HG02884 (cell line): ENCODE measurements at regions not wholly inside any gene's neighbourhood (a gene's known extent, or its start where the extent isn't known, plus 50 kb on each side); places are given as distances from the start of the nearest gene placed in this dataset.
"Not testable (repeated sequence)": the region's sequence is repeated elsewhere in the genome, so short reads cannot be mapped to it uniquely, and the experiment has no call there.

Experiments used
- ATAC-seq: cut with Tn5 transposase; IDR thresholded peaks from one replicate; pipeline ENCODE4 v1.9.1; 2021; ENCODE audit warnings: mild to moderate bottlenecking, moderate library complexity; ENCODE audit not compliant: unreplicated experiment

DNA sequence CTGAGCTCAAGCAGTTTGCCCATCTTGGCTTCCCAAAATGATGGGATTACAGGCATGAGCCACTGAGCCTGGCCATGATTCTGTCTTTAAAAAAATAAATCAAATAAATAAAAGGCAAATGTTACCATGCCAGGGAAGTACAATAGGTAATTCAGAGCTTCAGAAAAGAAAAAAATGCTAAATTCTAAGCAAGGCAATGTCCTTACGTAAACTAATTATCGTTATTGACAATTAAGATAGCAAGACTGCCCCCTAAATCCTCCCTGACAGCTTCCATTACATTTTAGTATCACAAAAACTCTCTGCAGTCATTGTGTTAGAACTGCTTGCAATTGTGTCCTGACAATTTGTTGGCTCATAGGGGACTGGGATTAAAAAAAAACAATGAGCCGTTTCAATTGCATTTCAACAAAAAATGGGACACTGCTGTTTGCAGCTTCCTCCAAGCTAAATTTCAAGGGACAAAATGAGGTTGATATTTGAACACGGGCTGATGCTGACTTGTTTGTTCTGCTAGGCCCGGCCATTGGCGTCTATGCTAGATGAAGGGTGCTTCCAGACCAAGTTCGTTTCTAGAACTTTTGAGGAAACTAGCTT lies 88.9 kb downstream of the MOGAT1 start:
- ATAC-seq: no peak

DNA sequence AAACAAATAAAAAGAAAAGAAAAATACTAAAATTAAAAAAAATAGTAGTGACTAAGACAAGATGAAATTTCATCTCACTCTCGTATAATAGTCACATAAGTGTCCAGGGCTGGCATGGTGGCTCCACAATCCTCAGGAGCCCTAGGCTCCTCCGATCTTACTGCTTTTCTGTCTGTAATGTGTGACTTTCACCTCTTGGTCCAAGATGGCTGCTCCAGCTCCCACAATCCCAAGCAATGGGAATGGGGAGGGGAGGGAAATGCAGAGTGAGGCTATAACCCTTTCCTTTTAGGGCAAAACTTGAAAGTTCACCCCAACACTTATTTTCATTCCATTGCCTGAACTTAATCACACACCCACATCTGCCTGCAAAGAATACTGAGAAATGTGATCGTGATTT lies 90.4 kb downstream of the MOGAT1 start:
- no peak for ATAC-seq

DNA sequence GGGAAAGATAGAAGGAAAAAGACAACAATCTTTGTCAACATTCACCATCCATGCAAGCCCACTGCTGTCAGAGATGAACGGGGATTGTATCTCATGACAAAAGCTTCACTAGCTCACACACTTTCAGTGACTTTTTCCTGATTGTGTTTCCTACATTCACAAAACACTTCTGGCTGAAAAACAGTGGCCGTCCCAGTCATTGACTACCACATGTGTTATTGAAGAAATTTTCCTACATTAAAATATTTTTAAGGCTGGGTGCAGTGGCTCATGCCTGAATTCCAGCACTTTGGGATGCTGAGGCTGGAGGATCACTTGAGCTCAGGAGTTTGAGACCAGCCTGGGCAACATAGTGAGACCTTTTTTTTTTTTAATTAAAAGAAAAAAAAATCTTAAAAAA lies 90.9 kb downstream of the MOGAT1 start:
- ATAC-seq: no peak

DNA sequence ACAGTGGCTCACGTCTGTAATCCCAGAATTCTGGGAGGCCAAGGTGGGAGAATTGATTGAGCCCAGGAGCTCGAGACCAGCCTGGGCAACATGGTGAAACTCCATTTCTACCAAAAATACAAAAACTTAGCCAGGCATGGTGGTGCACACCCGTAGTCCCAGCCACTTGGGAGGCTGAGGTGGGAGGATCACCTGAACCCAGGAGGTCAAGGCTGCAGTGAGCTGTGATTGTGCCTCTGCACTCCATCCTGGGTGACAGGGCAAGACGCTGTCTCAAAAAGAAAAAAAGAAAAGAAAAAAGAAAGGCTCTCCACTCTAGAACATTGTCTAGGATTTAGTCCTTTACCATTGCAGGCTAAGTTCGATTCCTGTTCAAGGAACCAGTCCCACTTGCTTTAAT lies 94.4 kb downstream of the MOGAT1 start:
- not testable (repeated sequence) for ATAC-seq

DNA sequence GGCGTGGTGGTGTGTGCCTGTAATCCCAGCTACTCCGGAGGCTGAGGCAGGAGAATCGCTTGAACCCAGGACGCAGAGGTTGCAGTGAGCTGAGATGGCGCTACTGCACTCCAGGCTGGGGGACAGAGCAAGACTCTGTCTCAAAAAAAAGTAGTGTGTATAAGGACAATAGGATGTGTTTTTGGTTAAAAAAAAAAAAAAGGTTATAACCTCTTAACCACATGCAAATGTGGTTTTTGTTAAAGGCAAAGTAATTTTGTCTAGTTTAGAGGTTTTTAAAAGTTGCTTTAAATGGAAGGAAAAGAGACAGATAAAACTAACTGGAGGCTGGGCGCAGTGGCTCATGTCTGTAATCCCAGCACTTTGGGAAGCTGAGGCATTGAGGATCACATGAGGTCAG lies 92.8 kb upstream of the ACSL3 start:
- not testable (repeated sequence) for ATAC-seq

DNA sequence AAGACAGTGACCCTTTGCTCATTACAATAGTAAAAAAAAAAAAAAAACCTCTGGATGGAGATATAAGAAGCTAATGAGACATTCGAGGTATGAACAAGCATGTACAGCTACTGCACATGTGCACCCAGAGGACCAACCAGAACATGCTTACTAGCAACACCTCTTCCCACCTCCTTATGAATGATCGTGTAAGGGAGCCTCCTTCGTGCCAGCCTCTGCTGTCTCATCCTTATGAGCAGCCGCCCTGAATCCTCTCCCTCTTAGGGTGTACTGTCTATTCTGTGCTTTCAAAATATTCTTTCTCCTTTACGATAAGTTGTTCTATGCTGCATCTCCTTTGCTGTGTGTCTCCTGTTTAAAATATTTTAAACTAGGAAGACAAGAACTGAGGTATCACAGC lies 91.4 kb upstream of the ACSL3 start:
- ATAC-seq: no peak

DNA sequence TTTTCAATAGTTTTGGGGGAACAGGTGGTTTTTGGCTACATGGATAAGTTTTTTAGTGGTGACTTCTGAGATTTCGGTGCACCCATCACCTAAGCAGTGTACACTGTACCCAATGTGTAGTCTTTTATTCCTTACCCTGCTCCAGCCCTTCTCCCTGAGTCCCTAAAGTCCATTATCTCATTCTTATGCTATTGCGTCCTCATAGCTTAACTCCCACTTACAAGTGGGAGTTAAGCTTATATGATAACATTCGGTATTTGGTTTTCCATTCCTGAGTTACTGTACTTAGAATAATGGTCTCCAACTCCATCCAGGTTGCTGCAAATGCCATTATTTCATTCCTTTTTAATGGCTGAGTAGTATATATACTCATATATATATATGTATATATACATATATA lies 90.9 kb upstream of the ACSL3 start:
- no peak for ATAC-seq

DNA sequence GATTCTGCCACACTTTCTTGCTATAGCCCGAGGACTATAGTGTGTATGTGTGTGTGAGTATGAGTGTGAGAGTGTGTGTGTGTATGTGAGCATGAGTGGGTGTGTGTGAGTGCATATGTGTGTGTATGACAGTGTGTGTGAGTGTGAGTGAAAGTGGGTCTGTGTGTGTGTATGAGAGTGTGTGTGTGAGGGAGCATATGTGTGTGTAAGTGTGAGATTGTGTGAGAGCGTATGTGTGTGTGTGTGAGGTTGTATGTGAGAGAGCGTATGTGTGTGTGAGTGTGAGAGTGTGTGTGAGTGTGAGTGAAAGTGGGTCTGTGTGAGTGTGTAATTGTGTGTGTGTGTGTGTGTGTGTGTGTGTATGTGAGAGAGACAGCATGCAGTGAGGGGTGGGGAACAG lies 89.0 kb upstream of the ACSL3 start:
- ATAC-seq: no peak

DNA sequence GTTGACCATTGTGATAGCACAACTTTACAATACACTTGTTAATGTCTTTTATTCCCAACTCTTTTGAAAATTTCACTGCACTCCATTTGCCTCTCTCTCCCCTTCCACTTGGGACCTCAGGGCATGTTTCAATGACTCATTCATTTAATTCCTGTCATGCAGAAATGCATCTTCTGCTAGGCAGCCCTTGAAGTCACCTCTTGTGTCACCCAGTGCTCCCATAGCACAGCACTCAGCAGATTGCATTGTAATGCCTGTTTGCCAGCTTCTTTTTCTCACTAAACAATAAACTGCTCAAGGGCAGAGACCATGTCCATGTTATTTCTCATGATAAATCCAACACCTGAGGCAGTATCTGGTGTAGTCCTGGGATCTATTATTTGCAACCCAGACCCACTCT lies 85.9 kb upstream of the ACSL3 start:
- ATAC-seq: no peak

DNA sequence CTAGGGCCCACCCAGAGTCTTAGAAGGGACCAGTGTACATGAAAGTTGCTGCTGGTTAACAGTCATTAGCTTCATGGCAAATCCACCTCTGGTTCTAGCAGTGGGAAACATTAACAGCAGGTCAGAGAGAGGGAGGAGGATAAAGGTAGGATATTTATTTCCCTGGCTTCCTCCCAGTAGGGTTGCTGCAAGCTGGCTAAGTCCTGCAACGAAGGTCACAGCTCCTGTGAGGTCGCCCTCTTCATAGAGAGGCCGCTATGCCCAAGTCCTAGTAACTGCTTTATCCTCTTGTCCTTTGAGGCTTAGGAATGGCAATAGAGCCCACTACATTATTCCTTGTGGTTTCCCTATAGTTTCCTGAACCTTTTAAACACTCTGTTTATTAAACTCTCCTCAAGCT lies 84.0 kb upstream of the ACSL3 start:
- ATAC-seq: no peak

DNA sequence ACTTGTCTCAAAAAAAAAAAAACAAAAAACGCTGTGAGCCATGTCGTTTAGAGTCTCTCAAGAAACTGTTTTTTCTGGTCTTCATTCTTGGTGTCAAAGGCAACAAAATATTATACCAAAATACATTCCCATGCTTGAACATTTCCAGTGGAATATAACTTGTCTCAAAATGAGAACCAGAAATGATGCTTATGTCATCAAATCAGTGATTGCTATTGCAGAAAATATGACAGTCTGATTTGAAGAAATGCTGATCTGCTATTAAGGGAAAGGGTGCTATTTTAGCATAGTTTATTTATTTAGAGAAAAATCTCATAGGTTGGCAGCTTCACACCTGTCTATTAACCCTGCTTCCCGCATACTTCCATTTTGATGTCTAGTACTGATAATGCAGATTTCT lies 82.4 kb upstream of the ACSL3 start:
- no peak for ATAC-seq

DNA sequence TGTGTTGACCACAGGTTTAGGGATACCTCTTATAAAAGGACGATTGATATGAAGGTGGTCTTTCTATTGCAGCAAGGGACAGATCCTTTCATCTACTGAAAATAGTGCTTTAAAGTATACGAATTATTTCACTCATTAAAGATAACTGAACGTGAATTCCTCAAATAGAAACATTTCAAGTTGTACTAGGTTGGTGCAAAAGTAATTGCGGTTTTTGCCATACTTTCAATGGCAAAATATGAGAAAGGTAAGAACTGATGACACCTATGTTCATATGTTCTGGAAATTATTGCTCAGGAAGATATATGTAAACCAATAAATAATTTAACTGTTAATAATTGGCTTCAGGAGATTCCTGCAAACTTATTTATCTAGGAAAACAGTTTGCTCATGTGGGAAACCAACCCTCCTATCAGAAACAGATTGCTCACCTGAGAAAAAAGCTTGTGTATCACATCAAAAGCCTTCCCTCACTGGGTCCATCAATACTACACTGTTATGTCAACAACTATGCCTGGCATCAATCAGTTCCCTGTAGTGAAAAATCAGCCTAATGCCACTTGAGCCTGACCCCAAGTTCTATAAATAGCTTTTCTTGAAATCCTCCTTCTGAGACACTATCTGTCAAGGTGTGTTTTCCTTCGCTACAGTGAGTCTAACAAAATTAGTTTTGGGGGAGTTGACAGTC lies 81.5 kb upstream of the ACSL3 start:
- ATAC-seq: no peak

DNA sequence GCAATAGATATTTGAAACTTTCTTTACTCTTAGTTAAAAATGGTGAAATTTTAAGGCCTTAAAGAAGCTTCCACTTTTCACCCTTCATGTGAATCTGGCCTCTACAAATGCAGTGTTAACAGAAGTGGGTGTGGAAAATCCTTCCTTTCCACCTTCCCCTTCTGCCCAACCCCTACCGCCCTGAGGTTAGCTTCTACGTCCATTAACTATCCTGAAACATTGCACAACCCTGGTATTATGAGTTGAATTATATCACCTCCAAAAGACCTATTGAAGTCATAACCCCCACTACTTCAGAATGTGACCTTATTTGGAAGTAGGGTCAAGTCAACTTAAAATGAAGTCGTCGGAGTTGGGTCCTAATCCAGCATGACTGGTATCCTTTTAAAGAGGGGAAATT lies 80.8 kb upstream of the ACSL3 start:
- ATAC-seq: no peak

DNA sequence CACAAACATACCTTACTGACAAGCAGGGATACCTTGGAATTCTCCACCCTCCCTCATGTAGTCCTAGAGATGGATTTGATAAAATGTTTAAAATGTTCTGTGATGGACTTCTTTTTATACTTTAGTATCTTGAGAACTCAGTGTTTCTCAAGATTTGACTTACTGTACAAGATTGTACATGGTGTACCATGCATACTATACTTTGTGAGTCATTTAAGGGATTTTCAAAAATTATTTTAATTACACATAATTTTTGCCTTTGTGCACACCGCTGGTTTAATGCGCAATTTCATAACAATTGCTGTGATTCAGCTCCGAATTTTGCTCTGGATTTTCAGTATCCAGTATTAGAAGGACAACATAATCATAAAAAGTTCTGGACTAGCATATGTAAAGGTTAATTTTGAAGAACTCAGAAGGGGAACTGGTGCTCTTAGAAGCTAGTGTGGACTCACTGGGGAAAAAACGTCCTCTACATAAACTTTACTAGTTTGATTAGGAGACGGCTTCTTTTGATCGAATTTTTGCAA lies 78.6 kb upstream of the ACSL3 start:
- ATAC-seq: no peak

DNA sequence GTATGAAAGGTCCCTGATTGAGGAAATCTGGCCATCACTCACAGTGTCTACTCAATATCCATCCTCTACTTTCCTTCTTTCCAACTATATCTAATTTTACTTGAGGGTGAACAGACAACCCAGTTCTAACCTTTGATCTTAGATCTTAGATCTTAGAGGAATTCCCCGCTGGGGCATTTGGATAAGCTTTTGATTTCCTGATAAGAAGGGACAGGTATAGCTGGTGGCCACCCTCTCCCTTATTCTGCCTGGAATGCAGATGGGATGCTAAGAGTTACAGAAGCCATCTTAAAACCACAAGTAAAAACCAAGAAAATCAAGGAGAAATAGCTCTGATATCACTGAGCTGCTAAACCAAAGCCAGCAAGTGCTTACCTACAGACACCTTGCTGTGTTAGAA lies 77.2 kb upstream of the ACSL3 start:
- no peak for ATAC-seq

DNA sequence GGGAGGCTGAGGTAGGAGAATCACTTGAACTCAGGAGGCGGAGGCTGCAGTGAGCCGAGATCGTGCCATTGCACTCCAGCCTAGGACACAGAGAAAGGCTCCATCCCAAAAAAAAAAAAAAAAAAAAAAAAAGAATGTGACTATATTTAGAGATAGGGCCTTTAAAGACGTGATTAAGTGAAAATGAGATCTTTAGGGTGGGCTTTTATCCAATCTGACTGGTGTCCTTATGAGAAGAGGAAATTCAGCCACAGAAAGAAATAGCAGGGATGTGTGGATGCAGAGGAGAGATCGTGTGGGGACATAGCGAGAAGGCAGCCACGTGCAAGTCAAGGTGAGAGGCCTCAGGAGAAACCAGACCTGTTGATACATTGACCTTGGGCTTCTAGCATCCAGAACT lies 69.9 kb upstream of the ACSL3 start:
- no peak for ATAC-seq

DNA sequence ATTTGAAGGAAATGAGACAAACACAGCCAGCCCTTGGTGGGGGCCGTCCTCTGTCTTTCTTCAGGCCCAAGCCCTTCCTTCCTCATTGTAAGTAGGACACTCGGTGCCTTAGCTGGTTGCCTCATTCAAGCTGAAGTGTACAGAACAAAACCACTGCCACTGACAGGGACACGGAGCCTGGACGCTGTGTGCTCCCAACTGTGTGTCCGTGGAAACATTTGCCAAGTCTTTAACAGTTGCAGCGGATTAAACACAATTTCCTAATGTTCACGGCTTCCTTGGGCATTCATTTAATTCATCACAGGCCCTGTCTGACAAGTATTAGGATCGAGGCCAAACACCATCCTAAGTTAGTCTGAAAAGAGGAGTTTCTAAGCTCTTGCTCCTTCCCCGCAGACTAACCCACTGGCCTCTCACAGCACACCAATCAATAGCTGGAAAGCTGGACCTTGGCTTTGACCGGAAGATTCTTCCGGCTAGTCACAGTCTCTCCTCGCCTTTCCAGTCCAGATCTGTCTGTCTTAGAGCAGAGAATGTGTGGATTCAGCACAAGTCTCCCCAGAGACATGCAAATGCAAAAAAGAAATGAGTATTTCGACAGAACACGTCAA lies 68.7 kb upstream of the ACSL3 start:
- ATAC-seq: no peak

DNA sequence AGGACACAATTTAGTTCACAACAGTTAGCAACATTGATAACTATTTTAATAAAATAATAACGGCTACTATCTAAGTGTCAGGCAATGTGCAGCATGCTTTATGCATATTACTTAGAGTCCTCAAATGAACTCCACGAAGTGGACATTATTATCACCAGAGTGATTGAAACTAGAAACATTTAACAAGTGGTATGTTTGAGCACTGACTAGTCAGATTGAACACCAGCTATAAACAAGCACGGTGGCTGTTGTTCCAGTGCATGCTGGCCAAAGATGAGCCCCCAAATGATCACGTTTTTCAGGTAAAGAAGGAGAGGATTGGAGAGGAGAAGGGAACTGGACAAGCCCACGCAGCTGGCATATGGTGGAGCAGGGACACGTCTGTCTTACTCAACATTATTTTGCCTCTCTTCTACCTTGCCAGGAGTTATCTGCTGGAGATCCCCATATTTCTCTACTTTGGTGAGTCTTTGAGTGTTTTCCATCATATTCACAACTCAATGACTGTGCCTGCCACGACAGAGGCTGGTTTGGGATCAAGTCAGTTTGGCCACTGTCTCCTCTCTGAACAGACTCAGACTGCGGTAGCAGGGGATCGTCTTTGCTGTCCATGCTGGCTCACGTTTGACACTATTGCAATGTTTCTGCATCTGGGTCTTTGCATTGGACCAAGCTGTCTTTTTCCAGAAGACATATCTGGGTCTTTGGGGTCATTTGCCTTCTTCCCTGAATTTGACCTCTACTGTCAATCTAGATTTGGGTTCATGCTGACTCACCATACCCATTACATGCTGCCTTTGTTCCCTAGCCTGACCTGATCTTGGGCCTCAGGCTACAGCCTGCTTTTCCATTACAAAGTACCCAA lies 66.0 kb upstream of the ACSL3 start:
- ATAC-seq: no peak

DNA sequence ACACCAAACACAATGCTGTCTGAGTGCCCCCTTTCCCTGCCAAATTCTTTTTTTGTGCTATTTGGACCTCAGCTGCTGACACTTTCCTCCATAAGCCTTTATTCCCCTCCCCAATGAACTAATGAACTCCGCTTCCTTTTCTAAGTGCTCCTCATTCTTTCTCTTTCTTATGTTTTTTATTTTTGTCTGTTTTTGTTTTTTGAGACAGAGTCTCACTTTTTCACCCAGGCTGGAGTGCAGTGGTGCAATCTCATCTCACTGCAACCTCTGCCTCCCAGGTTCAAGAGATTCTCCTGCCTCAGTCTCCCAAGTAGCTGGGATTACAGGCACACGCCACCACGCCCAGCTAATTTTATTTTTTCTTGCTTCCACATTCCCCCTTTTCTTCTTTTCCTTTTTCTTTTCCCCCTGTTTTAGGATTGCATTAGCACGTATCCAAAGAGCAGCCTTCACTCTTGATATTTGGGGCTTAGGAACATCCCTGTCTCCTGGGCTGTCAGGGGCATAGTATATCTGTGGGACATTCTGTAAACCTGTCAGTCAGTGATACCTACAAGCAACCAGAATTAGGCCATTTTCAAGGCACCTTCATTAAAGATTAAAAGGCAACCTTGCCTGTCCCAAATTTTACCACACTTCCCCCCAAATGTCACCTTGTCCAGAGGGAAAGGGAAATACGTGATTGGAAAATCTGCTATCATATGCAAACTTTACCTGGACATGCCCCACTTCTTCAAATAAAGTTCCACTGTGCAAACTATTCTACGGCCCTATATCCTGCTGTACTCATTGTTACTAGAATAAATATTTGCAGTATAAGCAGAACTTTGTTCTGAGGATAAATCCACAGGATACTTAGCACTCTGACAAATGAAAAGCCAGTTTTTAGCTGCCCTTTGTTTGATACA lies 65.1 kb upstream of the ACSL3 start:
- no peak for ATAC-seq

DNA sequence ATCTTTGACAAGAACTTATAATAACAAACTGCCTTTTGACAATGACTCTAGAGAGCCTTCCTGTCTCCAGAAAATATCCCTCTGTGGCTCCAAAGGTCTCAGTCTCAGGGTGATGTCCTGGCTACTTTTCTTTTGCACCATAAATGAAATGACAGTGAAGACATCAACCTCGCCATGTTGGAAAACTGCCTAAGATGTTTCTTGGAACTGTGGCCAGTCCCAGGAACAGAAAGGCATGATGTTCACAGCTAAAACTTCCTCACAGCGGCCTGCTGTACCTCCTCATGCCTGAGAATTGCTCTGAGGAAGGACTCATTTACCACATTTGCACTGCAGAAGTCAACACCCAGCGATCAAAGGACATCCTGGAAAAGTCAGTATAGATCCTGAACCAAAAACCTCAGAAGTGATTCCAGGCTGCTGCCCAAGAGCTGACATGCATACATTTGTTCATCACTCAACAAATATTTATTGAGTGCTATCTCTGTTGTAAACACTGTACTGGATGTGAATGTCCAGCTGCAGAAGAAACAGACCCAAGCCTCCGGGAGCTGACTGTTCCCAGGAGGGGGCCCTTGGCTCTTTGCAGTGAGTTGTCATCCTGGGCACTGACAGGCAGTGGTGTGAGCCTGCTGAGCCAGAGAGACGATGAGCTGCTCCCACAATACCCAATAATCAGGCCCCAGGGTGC lies 64.3 kb upstream of the ACSL3 start:
- no peak for ATAC-seq
